SK-N-MC (cell line): ENCODE measurements at regions not wholly inside any gene's neighbourhood (a gene's known extent, or its start where the extent isn't known, plus 50 kb on each side); places are given as distances from the start of the nearest gene placed in this dataset.

ENCODE experiments used
- EZH2 ChIP-seq: fragments of 200-600 bp; sonication (generic); IDR thresholded peaks from one replicate; pipeline ENCODE4 v1.6.1; 2017; ENCODE audit warnings: antibody characterized with exemption
- FOXP2 ChIP-seq: optimal IDR thresholded peaks from 2 replicates; pipeline ENCODE3; 2011; ENCODE audit warnings: mild to moderate bottlenecking, moderate library complexity; ENCODE audit not compliant: insufficient read depth; ENCODE audit errors: extremely low read length, control extremely low read depth
- POLR2AphosphoS5 ChIP-seq: IDR thresholded peaks from 2 replicates; pipeline ENCODE4 v1.6.1; 2012; ENCODE audit warnings: mild to moderate bottlenecking, low read depth, low read length, borderline replicate concordance

DNA sequence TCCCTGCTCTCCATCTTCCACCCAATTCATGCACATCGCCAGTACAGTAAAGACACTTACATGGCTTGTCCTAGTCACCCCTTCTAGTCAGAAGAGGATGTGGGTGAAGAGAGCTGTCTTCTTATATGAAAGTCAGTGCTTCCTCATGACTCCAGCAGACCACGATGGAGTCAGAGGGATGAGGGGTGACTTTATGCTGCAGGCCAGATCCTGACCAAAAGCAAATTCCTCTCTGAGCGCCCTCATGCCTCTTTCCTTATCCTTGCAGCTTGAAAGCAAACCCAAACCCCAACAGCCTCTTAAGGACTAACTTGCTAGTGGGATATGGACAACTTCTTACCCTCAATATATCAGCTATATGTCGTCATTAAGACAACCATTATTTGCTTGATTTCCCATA lies 348.2 kb upstream of the DUSP10 start:
- TF ChIP-seq POLR2AphosphoS5, result no peak
- TF ChIP-seq EZH2, result no peak
- TF ChIP-seq FOXP2, result no peak
